Vagina (tissue), 2 donors: ENCODE measurements at regions not wholly inside any gene's neighbourhood (a gene's known extent, or its start where the extent isn't known, plus 50 kb on each side); places are given as distances from the start of the nearest gene placed in this dataset.

Source experiments
- DNase-seq, 2 donors: peaks; one replicate each; pipeline ENCODE4 v3.0.0-alpha.2; 2017; ENCODE audit errors: extremely low spot score in 2 of 2
- H3K27ac ChIP-seq: fragments of 200-600 bp; sonication (generic); one replicate; pipeline ENCODE4 v1.5.1; 2019
- H3K27me3 ChIP-seq: fragments of 200-600 bp; sonication (generic); one replicate; pipeline ENCODE4 v1.5.1; 2019
- H3K36me3 ChIP-seq, 2 donors: fragments of 200-600 bp; sonication (generic); one replicate each; pipeline ENCODE4 v1.5.1; 2017 to 2019
- H3K4me1 ChIP-seq: fragments of 200-600 bp; sonication (generic); one replicate; pipeline ENCODE4 v1.5.1; 2019
- H3K4me3 ChIP-seq, 2 donors: fragments of 200-600 bp; sonication (generic); 1 replicate in 1 of 2; 2 replicates in 1 of 2; pipeline ENCODE4 v1.5.1; 2016 to 2019
- H3K9me3 ChIP-seq: fragments of 200-600 bp; sonication (generic); one replicate; pipeline ENCODE4 v1.5.1; 2019
- POLR2A ChIP-seq, 2 donors: fragments of 450-650 bp; IDR thresholded peaks; one replicate each; pipeline ENCODE4 v1.6.1; 2017; ENCODE audit warnings: antibody characterized with exemption in 2 of 2, mild to moderate bottlenecking in 2 of 2, moderate library complexity in 2 of 2
- POLR2AphosphoS5 ChIP-seq, 2 donors: sonication (generic); formaldehyde crosslinking; IDR thresholded peaks; one replicate each; pipeline ENCODE4 v1.9.0; 2017; ENCODE audit warnings: antibody characterized with exemption in 2 of 2, mild to moderate bottlenecking in 2 of 2, low read depth in 1 of 2; ENCODE audit not compliant: insufficient read depth in 1 of 2
- intact Hi-C: fragments of 100-400 bp; cut with DNase I; formaldehyde crosslinking; loops from one replicate; pipeline ENCODE4 v1.15.1; 2023
- TF ChIP-seq, protein P1 (sequence below), 3 experiments: fragments of 450-650 bp in 2 of 3; fragments of 200-600 bp in 1 of 3; sonication (generic) in 1 of 3; IDR thresholded peaks; one replicate each; pipeline ENCODE4 v1.5.1; 2017 to 2019; ENCODE audit warnings: antibody characterized with exemption in 3 of 3, mild to moderate bottlenecking in 2 of 3, moderate library complexity in 2 of 3

DNA sequence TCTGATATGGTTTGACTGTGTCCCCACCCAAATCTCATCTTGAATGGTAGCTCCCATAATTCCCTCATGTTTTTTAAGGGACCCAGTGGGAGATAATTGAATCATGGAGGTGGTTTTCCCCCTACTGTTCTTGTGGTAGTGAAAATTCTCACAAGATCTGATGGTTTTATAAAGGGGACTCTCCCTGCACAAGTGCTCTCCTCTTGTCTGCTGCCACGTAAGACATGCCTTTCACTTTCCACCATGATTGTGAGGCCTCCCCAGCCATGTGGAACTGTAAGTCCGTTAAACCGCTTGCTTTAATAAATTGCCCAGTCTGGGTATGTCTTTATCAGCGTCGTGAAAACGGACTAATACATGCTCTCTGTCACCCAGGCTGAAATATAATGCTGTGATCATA, 200.9 kb upstream of the SLIT2 start:
- H3K4me1 ChIP-seq = no peaks in the 10 kb centered on the region
- intact Hi-C loops = no loop called here
- H3K36me3 ChIP-seq = no peaks in the 10 kb centered on the region
- H3K9me3 ChIP-seq = no peaks in the 10 kb centered on the region
- no peak overlapping the region for H3K27ac ChIP-seq
- TF ChIP-seq POLR2AphosphoS5 (IDR thresholded peaks at IDR 0.05; ENCODE audit: insufficient read depth in 1 of 2, low read depth in 1 of 2) = no peak
- TF ChIP-seq, protein P1, sequence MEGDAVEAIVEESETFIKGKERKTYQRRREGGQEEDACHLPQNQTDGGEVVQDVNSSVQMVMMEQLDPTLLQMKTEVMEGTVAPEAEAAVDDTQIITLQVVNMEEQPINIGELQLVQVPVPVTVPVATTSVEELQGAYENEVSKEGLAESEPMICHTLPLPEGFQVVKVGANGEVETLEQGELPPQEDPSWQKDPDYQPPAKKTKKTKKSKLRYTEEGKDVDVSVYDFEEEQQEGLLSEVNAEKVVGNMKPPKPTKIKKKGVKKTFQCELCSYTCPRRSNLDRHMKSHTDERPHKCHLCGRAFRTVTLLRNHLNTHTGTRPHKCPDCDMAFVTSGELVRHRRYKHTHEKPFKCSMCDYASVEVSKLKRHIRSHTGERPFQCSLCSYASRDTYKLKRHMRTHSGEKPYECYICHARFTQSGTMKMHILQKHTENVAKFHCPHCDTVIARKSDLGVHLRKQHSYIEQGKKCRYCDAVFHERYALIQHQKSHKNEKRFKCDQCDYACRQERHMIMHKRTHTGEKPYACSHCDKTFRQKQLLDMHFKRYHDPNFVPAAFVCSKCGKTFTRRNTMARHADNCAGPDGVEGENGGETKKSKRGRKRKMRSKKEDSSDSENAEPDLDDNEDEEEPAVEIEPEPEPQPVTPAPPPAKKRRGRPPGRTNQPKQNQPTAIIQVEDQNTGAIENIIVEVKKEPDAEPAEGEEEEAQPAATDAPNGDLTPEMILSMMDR (IDR thresholded peaks at IDR 0.05) = no peak
- no peak for TF ChIP-seq POLR2A (IDR thresholded peaks at IDR 0.05)
- DNase-seq = no peak
- no peak overlapping the region for H3K4me3 ChIP-seq
- H3K27me3 ChIP-seq = no peaks in the 10 kb centered on the region

DNA sequence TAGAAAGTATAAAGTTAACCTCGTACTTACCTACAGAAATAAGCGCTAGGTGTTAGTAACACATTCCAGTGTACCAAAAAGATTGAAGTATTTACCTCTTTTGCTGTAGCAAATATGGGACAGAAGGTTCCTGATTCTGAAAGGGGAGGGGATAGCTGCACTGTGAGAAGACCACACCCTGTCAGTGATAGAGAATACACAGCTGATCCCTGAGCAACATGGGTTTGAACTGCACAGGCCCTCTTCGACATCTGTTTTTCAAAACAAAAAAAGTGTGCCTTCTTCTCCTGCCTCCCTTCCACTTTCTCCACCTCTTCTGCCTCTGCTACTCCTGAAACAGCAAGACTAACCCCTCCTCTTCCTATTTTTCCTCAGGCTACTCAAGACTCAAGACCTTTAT, 201.8 kb upstream of the SLIT2 start:
- H3K27me3 ChIP-seq = no peaks in the 10 kb centered on the region
- no peaks in the 10 kb centered on the region for H3K36me3 ChIP-seq
- no peak overlapping the region for H3K27ac ChIP-seq
- TF ChIP-seq POLR2AphosphoS5 (IDR thresholded peaks at IDR 0.05; ENCODE audit: insufficient read depth in 1 of 2, low read depth in 1 of 2) (no peak), POLR2A (IDR thresholded peaks at IDR 0.05) (no peak)
- TF ChIP-seq, protein P1 (IDR thresholded peaks at IDR 0.05) = no peak
- no peak overlapping the region for H3K4me3 ChIP-seq
- intact Hi-C loops = no loop called here
- H3K9me3 ChIP-seq = no peaks in the 10 kb centered on the region
- peaks cover under 1% of the 10 kb centered on the region for H3K4me1 ChIP-seq
- no peak for DNase-seq

DNA sequence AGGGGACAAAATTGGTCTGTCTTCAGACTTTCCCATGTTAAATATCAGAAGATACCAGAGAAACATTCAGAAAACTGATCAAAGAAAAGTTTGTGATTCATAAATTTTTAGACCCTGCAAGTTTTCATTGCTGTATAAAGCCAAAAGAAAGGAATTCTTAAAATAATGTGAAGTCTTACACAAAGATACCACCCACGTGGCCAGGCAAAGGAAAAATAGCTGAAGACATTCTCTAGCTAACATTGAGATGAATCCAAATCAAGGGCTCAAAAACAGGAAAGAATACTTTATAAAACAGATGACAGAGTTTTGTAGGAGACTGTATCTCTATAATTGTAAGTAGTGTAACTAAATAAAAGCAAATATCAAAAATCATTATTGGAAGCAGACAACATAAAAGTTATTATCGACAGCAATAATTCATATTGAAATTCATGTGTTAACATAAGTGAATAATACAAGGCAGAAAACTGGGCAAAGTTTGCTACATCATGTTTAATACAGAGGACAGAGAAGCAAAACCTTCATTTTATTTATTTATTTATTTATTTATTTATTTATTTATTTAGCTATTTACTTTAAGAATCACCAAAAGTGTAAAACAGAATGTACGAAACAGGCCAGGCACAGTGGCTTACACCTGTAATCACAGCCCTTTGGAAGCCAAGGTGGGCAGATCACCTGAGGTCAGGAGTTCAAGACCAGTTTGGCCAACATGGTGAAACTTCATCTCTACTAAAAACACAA, 204.6 kb upstream of the SLIT2 start:
- TF ChIP-seq, protein P1 (IDR thresholded peaks at IDR 0.05) = no peak
- TF ChIP-seq POLR2A (IDR thresholded peaks at IDR 0.05) (no peak), POLR2AphosphoS5 (IDR thresholded peaks at IDR 0.05; ENCODE audit: insufficient read depth in 1 of 2, low read depth in 1 of 2) (no peak)
- intact Hi-C loops = no loop called here
- no peak overlapping the region for H3K27ac ChIP-seq
- H3K4me3 ChIP-seq = no peak overlapping the region
- H3K36me3 ChIP-seq = no peaks in the 10 kb centered on the region
- peaks cover 8% of the 10 kb centered on the region for H3K4me1 ChIP-seq
- H3K27me3 ChIP-seq = no peaks in the 10 kb centered on the region
- no peaks in the 10 kb centered on the region for H3K9me3 ChIP-seq
- DNase-seq = no peak

DNA sequence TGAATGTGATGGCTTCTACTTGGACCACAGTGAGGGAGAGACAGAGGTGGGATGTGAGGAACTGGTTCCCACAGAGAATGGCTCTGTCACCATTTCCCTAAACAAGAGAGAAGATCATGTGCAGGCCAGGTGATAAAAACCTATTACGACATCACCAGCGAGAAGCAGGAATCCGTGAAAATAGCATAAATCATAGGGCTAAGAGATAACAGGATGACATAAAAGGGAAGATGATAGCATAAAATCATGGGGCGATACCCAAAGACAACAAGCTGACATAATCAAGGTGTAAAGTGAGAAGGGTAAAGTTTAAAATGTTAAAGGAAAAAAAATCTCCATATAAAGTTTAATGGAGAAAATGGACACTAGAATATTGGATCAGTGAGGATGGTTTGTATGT, 205.5 kb upstream of the SLIT2 start:
- H3K4me3 ChIP-seq = no peak overlapping the region
- H3K4me1 ChIP-seq = peaks cover 8% of the 10 kb centered on the region
- H3K36me3 ChIP-seq = no peaks in the 10 kb centered on the region
- no peaks in the 10 kb centered on the region for H3K9me3 ChIP-seq
- TF ChIP-seq, protein P1 (IDR thresholded peaks at IDR 0.05) = no peak
- no peak for TF ChIP-seq POLR2A (IDR thresholded peaks at IDR 0.05)
- no peak for TF ChIP-seq POLR2AphosphoS5 (IDR thresholded peaks at IDR 0.05; ENCODE audit: insufficient read depth in 1 of 2, low read depth in 1 of 2)
- intact Hi-C loops = no loop called here
- H3K27ac ChIP-seq = no peak overlapping the region
- DNase-seq = no peak
- H3K27me3 ChIP-seq = no peaks in the 10 kb centered on the region

DNA sequence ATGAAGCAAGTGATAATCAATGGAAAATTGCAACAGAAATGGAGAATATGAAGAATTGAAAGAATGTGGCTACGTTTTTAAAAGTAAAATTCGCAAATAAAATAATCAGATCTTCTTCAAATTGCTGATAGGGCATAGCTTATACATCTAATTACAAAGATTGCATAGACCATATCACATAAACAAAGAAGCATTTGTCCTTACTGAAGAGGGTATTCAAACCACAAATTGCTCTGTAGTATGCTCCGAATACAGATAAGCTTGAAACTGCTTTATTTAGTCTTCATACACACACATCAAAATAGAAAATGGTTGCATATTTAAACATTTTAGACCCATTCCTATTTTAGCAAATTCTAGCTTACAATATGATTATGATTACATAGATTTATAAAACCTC, 206.7 kb upstream of the SLIT2 start:
- H3K9me3 ChIP-seq = no peaks in the 10 kb centered on the region
- no peaks in the 10 kb centered on the region for H3K27me3 ChIP-seq
- no peaks in the 10 kb centered on the region for H3K36me3 ChIP-seq
- TF ChIP-seq POLR2A (IDR thresholded peaks at IDR 0.05) (no peak), POLR2AphosphoS5 (IDR thresholded peaks at IDR 0.05; ENCODE audit: insufficient read depth in 1 of 2, low read depth in 1 of 2) (no peak)
- TF ChIP-seq, protein P1 (IDR thresholded peaks at IDR 0.05) = no peak
- intact Hi-C loops = no loop called here
- no peak overlapping the region for H3K27ac ChIP-seq
- no peak for DNase-seq
- H3K4me3 ChIP-seq = no peak overlapping the region
- H3K4me1 ChIP-seq = peaks cover 8% of the 10 kb centered on the region
